Osteoblast (primary cell): ENCODE measurements at regions not wholly inside any gene's neighbourhood (a gene's known extent, or its start where the extent isn't known, plus 50 kb on each side); places are given as distances from the start of the nearest gene placed in this dataset.
"Not testable (repeated sequence)": the region's sequence is repeated elsewhere in the genome, so short reads cannot be mapped to it uniquely, and the experiment has no call there.

ENCODE experiments used
- DNase-seq: peaks from one replicate; pipeline ENCODE4 v3.0.0; 2011; ENCODE audit warnings: low spot score, mixed read lengths; ENCODE audit not compliant: insufficient read length; ENCODE audit errors: missing footprints
- H2AFZ ChIP-seq: 2 replicates; pipeline ENCODE4 v1.6.0; 2011; ENCODE audit warnings: mild to moderate bottlenecking, low read length
- H3K27ac ChIP-seq: 2 replicates; pipeline ENCODE4 v1.5.1; 2011; ENCODE audit warnings: mild to moderate bottlenecking, low read depth, low read length, moderate library complexity
- H3K27me3 ChIP-seq: 2 replicates; pipeline ENCODE4 v1.6.0; 2012; ENCODE audit warnings: mild to moderate bottlenecking, control low read depth, inconsistent platforms, low read length, moderate library complexity; ENCODE audit not compliant: insufficient read depth
- H3K36me3 ChIP-seq: 2 replicates; pipeline ENCODE4 v1.5.1; 2011; ENCODE audit warnings: mild to moderate bottlenecking, low read length, control low read depth, moderate library complexity; ENCODE audit not compliant: insufficient read depth
- H3K4me1 ChIP-seq: 2 replicates; pipeline ENCODE4 v1.5.1; 2011; ENCODE audit warnings: mild to moderate bottlenecking, low read length, control low read depth, moderate library complexity; ENCODE audit not compliant: insufficient read depth
- H3K4me2 ChIP-seq: 2 replicates; pipeline ENCODE4 v1.6.0; 2011; ENCODE audit warnings: mild to moderate bottlenecking, low read length; ENCODE audit not compliant: insufficient read depth
- H3K4me3 ChIP-seq: fragments of 200-600 bp; sonication (generic); 3 replicates; pipeline ENCODE4 v1.5.1; 2012; ENCODE audit warnings: mild to moderate bottlenecking, low read length, inconsistent platforms; ENCODE audit not compliant: insufficient read depth
- H3K79me2 ChIP-seq: 2 replicates; pipeline ENCODE4 v1.6.0; 2012; ENCODE audit warnings: mild to moderate bottlenecking, low read length, control low read depth, inconsistent platforms; ENCODE audit not compliant: insufficient read depth
- H3K9me3 ChIP-seq: 2 replicates; pipeline ENCODE4 v1.5.1; 2011; ENCODE audit warnings: low read depth, low read length, control low read depth
- H4K20me1 ChIP-seq: 2 replicates; pipeline ENCODE4 v1.6.0; 2012; ENCODE audit warnings: mild to moderate bottlenecking, low read length, control low read depth; ENCODE audit not compliant: insufficient read depth
- CTCF ChIP-seq: IDR thresholded peaks from 2 replicates; pipeline ENCODE4 v1.5.1; 2011; ENCODE audit warnings: mild to moderate bottlenecking, low read depth, low read length, moderate library complexity; ENCODE audit errors: extremely low read depth

GRCh38 chr15:62869116-62869515 is 173.4 kb upstream of the TPM1 start:
- no peak for DNase-seq
- H3K4me2 ChIP-seq: no peak overlapping the region
- no peak overlapping the region for H3K27ac ChIP-seq
- no peak for TF ChIP-seq CTCF
- no peak overlapping the region for H3K4me3 ChIP-seq
- no peaks in the 10 kb centered on the region for H3K36me3 ChIP-seq
- H3K79me2 ChIP-seq: no peaks in the 10 kb centered on the region
- H3K27me3 ChIP-seq: no peaks in the 10 kb centered on the region
- H3K9me3 ChIP-seq: no peaks in the 10 kb centered on the region
- H2AFZ ChIP-seq: no peak overlapping the region
- no peaks in the 10 kb centered on the region for H4K20me1 ChIP-seq
- H3K4me1 ChIP-seq: peaks cover 5% of the 10 kb centered on the region

DNA sequence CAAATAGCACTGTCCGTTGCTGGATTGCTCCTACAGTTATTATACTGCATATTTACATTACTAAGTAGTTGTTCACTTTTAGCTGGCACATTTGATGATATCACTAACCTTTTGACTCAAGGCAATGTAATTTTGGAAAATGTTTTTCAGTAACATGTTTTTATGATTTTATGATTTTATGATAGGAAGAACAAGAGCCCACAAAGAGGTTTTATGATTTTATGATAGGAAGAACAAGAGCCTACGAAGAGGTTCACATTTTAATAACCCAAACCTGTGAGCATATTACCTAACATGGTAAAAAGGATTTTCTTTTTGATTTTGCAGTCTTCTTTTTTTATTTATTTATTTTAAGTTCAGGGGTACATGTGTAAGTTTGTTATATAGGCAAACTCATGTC is 172.3 kb upstream of the TPM1 start:
- Histone ChIP-seq H3K27me3 (no peaks in the 10 kb centered on the region), H3K36me3 (no peaks in the 10 kb centered on the region), H3K79me2 (no peaks in the 10 kb centered on the region), H4K20me1 (no peaks in the 10 kb centered on the region), H3K4me3 (no peak overlapping the region), H3K27ac (no peak overlapping the region), H2AFZ (no peak overlapping the region), H3K4me1 (peaks cover 5% of the 10 kb centered on the region), H3K4me2 (no peak overlapping the region), H3K9me3 (no peaks in the 10 kb centered on the region)
- DNase-seq: no peak
- no peak for TF ChIP-seq CTCF

GRCh38 chr15:62870701-62871100 is 171.8 kb upstream of the TPM1 start:
- H3K4me3 ChIP-seq, H3K4me2 ChIP-seq, H3K27me3 ChIP-seq, H3K4me1 ChIP-seq, H4K20me1 ChIP-seq, DNase-seq, H2AFZ ChIP-seq, H3K9me3 ChIP-seq, H3K36me3 ChIP-seq, H3K79me2 ChIP-seq, H3K27ac ChIP-seq: not testable (repeated sequence)

DNA sequence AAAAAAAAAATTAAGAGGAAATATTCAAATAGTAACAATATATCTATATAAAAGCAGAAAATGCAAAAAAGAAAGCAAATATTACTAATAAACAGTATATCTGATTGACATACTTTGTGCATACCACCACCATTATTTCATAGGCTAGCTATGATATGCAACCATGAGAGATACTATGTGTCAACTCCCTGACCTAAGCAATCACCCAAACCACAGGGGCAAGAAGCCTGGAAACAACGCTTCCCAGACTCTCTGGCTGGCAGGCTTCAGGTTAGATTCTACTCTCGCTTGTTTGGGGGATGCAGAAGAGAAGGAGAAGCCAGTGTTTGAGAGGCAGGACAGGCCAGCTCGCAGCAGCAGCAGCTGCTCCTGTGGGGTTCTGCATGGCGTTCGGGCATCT is 169.3 kb upstream of the TPM1 start:
- no peaks in the 10 kb centered on the region for H3K79me2 ChIP-seq
- no peak overlapping the region for H3K4me3 ChIP-seq
- DNase-seq: no peak
- no peak overlapping the region for H2AFZ ChIP-seq
- H3K27ac ChIP-seq: no peak overlapping the region
- no peaks in the 10 kb centered on the region for H3K36me3 ChIP-seq
- no peak for TF ChIP-seq CTCF
- no peaks in the 10 kb centered on the region for H3K27me3 ChIP-seq
- no peaks in the 10 kb centered on the region for H3K9me3 ChIP-seq
- H3K4me2 ChIP-seq: no peak overlapping the region
- H4K20me1 ChIP-seq: no peaks in the 10 kb centered on the region
- peaks cover 5% of the 10 kb centered on the region for H3K4me1 ChIP-seq

DNA sequence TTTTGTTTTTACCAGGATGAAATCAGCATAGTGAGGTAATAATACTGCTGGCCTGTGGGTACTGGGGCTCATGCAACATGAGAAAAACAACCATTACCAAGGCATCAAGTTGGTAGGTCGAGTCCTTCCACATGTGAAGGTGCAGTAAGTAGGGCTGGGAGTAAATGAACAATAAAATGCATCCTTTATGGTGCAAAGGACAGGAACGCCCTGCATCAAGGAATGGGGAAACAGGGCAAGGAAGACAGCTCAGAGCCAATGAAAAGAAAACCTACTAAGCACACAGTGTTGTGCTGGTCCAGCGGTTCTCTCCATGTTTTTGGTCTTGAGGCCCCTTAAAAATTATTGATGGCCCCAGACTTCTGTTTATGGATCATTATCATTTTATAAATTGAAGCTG is 168.5 kb upstream of the TPM1 start:
- TF ChIP-seq CTCF: no peak
- H3K27me3 ChIP-seq: no peaks in the 10 kb centered on the region
- no peak for DNase-seq
- H3K4me2 ChIP-seq: no peak overlapping the region
- peaks cover 5% of the 10 kb centered on the region for H3K4me1 ChIP-seq
- H4K20me1 ChIP-seq: no peaks in the 10 kb centered on the region
- no peak overlapping the region for H3K27ac ChIP-seq
- no peaks in the 10 kb centered on the region for H3K36me3 ChIP-seq
- H2AFZ ChIP-seq: no peak overlapping the region
- no peaks in the 10 kb centered on the region for H3K79me2 ChIP-seq
- H3K9me3 ChIP-seq: no peaks in the 10 kb centered on the region
- no peak overlapping the region for H3K4me3 ChIP-seq
